Activated CD4-positive, alpha-beta T cell treated with anti-CD3 and anti-CD28 coated beads for 36 hours (primary cell): ENCODE measurements at regions not wholly inside any gene's neighbourhood (a gene's known extent, or its start where the extent isn't known, plus 50 kb on each side); places are given as distances from the start of the nearest gene placed in this dataset.

Experiments
- ATAC-seq: fragments of 200-7000 bp; cut with Tn5 transposase; one replicate; pipeline ENCODE4 v1.10.0; 2021; ENCODE audit warnings: mild to moderate bottlenecking, moderate library complexity
- CTCF ChIA-PET: fragments of 350-600 bp; sonication (Branson Sonifier 250); formaldehyde crosslinking; loops from one replicate; lab custom pipeline; 2021; ENCODE audit warnings: antibody characterized with exemption; lab: Charles Lee
- POLR2A ChIA-PET: fragments of 350-600 bp; sonication (Branson Sonifier 250); formaldehyde crosslinking; loops from one replicate; lab custom pipeline; 2021; ENCODE audit warnings: antibody characterized with exemption, inconsistent platforms; lab: Charles Lee
- DNase-seq: peaks from one replicate; pipeline ENCODE4 v3.0.0-alpha.2; 2020
- H3K27ac Mint-ChIP-seq: one replicate; pipeline ENCODE4 v1.8.0; 2021; ENCODE audit warnings: mixed read lengths
- H3K27me3 Mint-ChIP-seq: one replicate; pipeline ENCODE4 v1.8.0; 2021; ENCODE audit warnings: mixed read lengths
- H3K36me3 Mint-ChIP-seq: one replicate; pipeline ENCODE4 v1.8.0; 2021; ENCODE audit warnings: low read depth, mixed read lengths
- H3K4me1 Mint-ChIP-seq: one replicate; pipeline ENCODE4 v1.8.0; 2021; ENCODE audit warnings: mixed read lengths
- H3K4me3 Mint-ChIP-seq: one replicate; pipeline ENCODE4 v1.8.0; 2021; ENCODE audit warnings: mild to moderate bottlenecking, moderate library complexity, mixed read lengths
- H3K9me3 Mint-ChIP-seq: one replicate; pipeline ENCODE4 v1.8.0; 2021; ENCODE audit warnings: low read depth, mixed read lengths
- intact Hi-C, 2 experiments: fragments of 100-400 bp; cut with DNase I in 1 of 2; cut with micrococcal nuclease in 1 of 2; formaldehyde crosslinking; loops; one replicate each; pipeline versions ENCODE4 v1.14.2 to v1.15.1; 2022 to 2024; cut with DNase I, micrococcal nuclease

DNA sequence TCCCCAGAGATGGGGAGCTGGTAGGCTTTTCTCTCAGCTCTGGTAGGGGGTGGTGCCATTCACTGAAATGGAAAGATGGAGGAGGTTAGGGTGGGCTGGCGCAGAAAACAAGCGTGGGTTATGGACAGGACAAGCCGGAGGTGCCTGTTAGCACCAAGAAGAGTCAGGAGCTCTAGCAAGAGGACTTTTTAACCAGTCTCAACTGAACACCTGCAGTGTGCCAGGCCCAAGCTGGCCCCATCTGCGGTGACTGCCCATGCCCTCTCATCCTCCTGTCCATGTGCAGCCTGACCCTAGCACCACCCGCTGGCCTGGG lies 254.4 kb downstream of the RHOU start:
- POLR2A ChIA-PET: no interaction called here
- ATAC-seq (no peak), DNase-seq (no peak)
- H3K9me3 Mint-ChIP-seq: no peaks in the 10 kb centered on the region
- no peaks in the 10 kb centered on the region for H3K27me3 Mint-ChIP-seq
- H3K27ac Mint-ChIP-seq: no peak overlapping the region
- H3K4me1 Mint-ChIP-seq: peaks cover 3% of the 10 kb centered on the region
- intact Hi-C loops: loop anchor here in 1 of 2 experiments (10.0 kb wide), 1 partner anchor 55 kb away; no protein-coding TSS in a partner anchor
- H3K36me3 Mint-ChIP-seq: no peaks in the 10 kb centered on the region
- H3K4me3 Mint-ChIP-seq: no peak overlapping the region
- CTCF ChIA-PET: interaction anchor here (1.5 kb wide), 1 partner anchor 11 kb away, joined by 4 read pairs; no protein-coding TSS in a partner anchor

DNA sequence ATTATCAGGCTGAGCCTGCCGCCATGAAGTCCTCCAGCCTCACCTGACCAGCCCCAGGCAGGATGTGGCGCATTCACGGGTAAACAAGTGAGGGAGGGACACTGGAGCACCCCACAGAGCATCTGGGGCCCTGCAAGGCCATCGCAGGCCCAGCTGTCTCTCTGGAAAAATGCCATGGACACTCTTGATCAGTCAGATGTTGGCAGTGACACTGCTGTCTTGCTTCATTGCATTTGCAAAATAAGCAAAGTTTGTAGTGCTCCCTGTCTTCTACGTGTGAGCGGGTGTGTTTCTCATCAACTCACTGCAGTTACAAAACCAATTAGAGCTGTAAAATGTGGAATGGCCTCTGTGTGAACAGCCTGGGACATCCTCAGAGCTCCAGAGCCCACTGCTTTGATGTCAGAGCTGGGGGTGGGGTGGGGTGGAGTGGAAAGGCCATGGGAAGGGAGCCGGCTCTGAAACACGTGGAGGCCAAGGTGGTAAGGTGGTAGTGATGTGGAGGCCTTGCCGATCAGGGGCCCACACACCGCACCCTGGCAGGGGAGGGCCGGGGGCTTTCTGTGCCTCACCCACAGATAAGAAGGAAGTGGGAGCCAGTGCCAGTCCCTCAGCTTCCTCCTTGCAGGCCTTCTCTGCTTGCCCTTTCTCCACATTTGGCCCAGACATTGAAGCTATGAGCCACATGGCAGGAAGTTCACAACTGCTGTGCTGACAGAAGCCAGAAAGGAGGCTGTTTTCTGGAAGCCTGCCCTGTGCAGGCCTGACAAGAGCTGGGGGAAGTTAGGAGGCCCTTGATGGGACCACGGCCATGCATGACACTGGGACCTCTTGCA lies 254.9 kb downstream of the RHOU start:
- Mint-ChIP-seq H3K27ac (no peak overlapping the region), H3K36me3 (no peaks in the 10 kb centered on the region), H3K9me3 (no peaks in the 10 kb centered on the region), H3K27me3 (no peaks in the 10 kb centered on the region), H3K4me3 (no peak overlapping the region), H3K4me1 (peaks cover 3% of the 10 kb centered on the region)
- ChIA-PET POLR2A (no interaction called here), CTCF (interaction anchor here (1.5 kb wide), 1 partner anchor 11 kb away, joined by 4 read pairs; no protein-coding TSS in a partner anchor)
- DNase-seq: no peak
- intact Hi-C loops: loop anchor here in 1 of 2 experiments (10.0 kb wide), 1 partner anchor 55 kb away; no protein-coding TSS in a partner anchor
- no peak for ATAC-seq

DNA sequence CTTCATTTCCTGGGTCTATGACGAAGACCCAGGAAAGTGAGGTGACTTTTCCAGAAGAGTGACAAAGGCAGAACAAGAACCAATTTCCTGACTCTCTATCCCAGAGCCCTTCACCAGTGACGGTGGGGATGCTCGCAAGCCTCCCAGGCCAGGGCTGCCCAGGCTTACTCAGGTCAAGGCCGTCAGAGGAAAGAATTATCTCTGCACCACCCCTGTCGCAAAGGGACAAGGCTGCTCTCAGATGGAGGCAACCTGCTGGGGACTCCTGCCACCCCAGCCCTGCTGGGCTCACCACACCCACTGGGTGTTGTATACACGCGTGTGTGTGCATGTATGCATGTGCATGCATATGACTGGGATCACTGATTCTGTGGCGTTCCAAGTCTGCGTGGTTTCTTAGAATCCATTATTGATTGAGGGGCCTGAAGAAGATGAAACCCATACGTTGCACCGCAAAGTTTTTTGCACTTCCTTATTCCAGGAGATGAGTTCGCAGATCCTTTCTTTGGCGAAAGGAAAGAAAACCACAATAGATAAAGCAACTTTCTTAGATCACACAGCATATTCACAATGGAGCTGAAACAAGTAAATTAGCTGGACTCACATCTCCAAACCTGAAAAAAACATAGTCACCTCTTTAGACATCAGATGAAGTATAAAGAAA lies 255.8 kb downstream of the RHOU start:
- Mint-ChIP-seq H3K27me3 (no peaks in the 10 kb centered on the region), H3K4me3 (no peak overlapping the region), H3K27ac (no peak overlapping the region), H3K36me3 (no peaks in the 10 kb centered on the region), H3K9me3 (no peaks in the 10 kb centered on the region), H3K4me1 (peaks cover 3% of the 10 kb centered on the region)
- ATAC-seq: no peak
- DNase-seq: no peak
- ChIA-PET POLR2A (no interaction called here), CTCF (interaction anchor here (0.5 kb wide), 1 partner anchor 1364 kb away, joined by 3 read pairs; no protein-coding TSS in a partner anchor)
- intact Hi-C loops: no loop called here

DNA sequence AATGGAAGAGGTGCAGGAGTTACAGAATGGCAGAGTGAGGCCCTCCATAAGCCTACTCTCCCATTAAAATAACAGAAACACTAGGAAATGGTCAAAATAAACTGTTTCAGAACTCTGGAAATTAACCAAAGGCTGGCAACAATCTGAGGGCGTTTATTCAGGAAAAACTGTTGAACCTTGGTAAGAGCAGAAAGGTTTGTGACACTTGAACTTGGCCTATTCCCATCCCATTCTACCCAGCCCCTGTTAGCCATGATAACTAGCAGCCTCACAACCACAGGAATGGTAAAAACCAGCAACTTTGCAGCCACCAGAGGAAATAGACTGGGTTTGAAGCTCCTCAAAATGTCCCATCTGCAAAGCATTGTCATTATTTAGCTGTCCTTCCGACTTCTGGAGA lies 256.8 kb downstream of the RHOU start:
- H3K9me3 Mint-ChIP-seq: no peaks in the 10 kb centered on the region
- ChIA-PET CTCF (no interaction called here), POLR2A (no interaction called here)
- H3K27me3 Mint-ChIP-seq: no peaks in the 10 kb centered on the region
- H3K36me3 Mint-ChIP-seq: no peaks in the 10 kb centered on the region
- DNase-seq: no peak
- intact Hi-C loops: no loop called here
- no peak overlapping the region for H3K4me3 Mint-ChIP-seq
- no peak for ATAC-seq
- no peak overlapping the region for H3K27ac Mint-ChIP-seq
- H3K4me1 Mint-ChIP-seq: peaks cover 3% of the 10 kb centered on the region

DNA sequence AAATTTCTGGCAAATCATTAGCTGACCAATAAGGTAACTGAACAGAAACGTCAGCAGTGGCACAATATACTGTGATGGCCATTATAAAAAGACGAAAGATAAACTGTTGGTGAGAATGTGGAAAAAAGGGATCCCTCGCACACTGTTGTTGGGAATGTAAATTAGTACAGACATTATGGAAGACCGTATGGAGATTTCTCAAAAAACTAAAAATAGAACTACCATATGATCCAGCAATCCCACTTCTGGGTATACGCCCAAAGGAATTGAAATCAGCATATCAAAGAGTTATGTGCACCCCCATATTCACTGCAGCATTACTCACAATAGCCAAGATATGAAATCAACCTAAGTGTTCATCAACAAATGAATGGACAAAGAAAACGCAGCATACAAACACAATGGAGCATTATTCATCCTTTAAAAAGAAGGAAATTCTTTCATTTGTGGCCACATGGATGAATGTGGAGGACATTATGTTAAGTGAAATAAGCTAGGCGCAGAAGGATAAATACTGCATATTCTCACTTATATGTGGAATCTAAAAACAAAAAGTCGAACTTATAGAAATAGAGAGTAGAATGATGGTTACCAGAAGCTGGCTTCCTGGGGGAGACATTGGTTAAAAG lies 257.7 kb downstream of the RHOU start:
- H3K27ac Mint-ChIP-seq: no peak overlapping the region
- ATAC-seq (no peak), DNase-seq (no peak)
- peaks cover 3% of the 10 kb centered on the region for H3K4me1 Mint-ChIP-seq
- intact Hi-C loops: no loop called here
- ChIA-PET POLR2A (no interaction called here), CTCF (no interaction called here)
- H3K4me3 Mint-ChIP-seq: no peak overlapping the region
- H3K9me3 Mint-ChIP-seq: no peaks in the 10 kb centered on the region
- no peaks in the 10 kb centered on the region for H3K27me3 Mint-ChIP-seq
- no peaks in the 10 kb centered on the region for H3K36me3 Mint-ChIP-seq

DNA sequence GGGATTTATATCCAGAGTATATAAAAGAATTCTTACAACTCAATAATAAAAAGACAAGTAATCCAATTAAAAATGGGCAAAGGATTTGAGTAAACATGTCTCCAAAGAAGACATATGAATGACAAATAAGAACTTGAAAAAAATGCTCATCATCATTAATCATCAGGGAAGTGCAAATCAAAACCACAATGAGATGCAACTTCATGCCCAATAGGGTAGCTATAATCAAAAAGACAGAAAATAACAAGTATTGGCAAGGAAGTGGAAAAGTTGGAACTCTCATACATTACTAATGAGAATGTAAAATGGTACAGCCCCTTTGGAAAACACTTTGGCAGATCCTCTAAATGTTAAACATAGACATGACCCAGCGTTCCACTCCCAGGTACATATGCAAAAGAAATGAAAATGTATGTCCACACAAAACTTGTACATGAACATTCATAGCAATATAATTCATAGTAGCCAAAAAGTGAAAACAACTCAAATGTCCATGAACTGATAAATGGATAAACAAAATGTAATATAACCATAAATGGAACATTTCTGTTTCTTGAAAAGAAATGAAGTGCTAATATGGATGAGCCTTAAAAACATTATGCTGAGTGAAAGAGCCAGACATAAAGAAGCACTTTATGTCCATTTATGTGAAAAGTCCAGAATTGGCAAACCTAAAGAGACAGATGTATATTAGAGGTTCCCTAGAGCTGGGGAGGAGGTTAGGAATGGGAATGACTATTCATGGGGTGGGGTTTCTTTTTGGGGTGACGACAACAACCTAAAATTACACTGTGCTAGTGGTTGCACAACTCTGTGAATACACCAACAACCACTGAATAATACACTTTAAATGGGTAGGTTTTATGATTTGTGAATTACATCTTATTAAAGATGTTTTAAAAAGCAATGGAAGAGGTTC lies 259.7 kb downstream of the RHOU start:
- Mint-ChIP-seq H3K27ac (no peak overlapping the region), H3K4me1 (peaks cover 3% of the 10 kb centered on the region), H3K36me3 (no peaks in the 10 kb centered on the region), H3K4me3 (no peak overlapping the region), H3K9me3 (no peaks in the 10 kb centered on the region), H3K27me3 (no peaks in the 10 kb centered on the region)
- CTCF ChIA-PET: no interaction called here
- no peak for DNase-seq
- intact Hi-C loops: no loop called here
- POLR2A ChIA-PET: no interaction called here
- no peak for ATAC-seq

DNA sequence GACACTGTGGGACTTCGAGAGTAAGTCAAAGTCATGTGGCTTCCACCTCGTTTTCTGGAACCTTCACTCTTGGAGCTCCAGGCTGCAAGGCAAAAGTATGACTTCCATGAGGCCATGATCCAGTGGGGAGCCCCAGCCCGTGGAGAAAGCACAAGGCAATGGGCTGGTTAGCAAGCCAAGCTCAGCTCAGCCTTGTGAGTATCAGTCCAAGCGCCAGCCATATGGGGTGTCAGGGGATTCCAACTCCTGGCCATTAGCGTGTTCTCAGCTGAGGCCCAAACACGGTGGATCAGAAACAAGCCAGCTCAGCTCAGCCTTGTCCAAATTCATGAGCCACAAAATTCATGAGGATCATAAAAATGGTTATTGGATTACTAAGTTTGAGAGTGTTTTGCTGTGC lies 261.0 kb downstream of the RHOU start:
- DNase-seq (no peak), ATAC-seq (no peak)
- intact Hi-C loops: no loop called here
- Mint-ChIP-seq H3K4me1 (peaks cover 2% of the 10 kb centered on the region), H3K27me3 (no peaks in the 10 kb centered on the region), H3K27ac (no peak overlapping the region), H3K36me3 (no peaks in the 10 kb centered on the region), H3K4me3 (no peak overlapping the region), H3K9me3 (no peaks in the 10 kb centered on the region)
- CTCF ChIA-PET: no interaction called here
- POLR2A ChIA-PET: no interaction called here

DNA sequence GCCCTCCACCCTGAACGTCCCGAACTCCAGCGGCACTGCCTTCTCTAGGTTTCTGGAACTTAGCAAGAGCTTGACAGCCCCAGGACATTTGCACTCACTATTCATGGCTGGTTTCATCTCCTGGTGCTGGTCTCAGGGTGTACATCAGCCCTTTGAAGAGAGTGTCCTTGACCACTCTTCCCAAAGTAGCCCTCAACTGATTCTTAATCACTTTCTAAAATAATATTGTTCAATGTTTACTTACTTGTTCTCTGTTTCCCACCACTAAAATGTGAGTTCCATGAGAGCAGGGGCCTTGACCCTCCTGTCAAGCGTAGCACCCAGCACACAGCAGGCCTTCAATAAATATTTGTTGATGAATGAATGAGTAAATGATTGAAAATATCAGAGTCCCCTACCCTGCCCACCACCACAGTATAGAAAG lies 262.5 kb downstream of the RHOU start:
- Mint-ChIP-seq H3K27me3 (no peaks in the 10 kb centered on the region), H3K4me3 (no peak overlapping the region), H3K9me3 (no peaks in the 10 kb centered on the region), H3K36me3 (no peaks in the 10 kb centered on the region), H3K4me1 (peaks cover 13% of the 10 kb centered on the region), H3K27ac (no peak overlapping the region)
- ATAC-seq (no peak), DNase-seq (no peak)
- ChIA-PET CTCF (no interaction called here), POLR2A (interaction anchor here (0.6 kb wide), 1 partner anchor 135 kb away, joined by 3 read pairs; no protein-coding TSS in a partner anchor)
- intact Hi-C loops: no loop called here

DNA sequence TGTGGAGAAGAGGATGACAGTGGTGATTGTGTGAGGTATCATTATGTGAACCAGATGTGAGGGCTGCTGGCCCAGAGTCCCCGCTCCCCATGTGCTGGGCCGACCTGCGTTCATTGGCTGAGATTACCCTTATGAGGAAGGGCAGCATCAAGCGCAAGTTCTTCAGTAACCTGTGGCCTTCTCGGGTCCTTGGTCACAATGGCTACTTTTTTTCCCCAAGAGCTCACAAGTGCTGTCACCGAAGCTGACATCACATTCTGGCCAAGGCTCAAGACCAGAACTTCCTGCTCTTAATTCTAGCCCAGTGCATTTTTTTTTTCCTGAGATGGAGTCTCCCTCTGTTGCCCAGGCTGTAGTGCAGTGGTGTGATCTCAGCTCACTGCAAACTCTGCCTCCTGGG lies 262.9 kb downstream of the RHOU start:
- intact Hi-C loops: no loop called here
- ATAC-seq: no peak
- CTCF ChIA-PET: no interaction called here

DNA sequence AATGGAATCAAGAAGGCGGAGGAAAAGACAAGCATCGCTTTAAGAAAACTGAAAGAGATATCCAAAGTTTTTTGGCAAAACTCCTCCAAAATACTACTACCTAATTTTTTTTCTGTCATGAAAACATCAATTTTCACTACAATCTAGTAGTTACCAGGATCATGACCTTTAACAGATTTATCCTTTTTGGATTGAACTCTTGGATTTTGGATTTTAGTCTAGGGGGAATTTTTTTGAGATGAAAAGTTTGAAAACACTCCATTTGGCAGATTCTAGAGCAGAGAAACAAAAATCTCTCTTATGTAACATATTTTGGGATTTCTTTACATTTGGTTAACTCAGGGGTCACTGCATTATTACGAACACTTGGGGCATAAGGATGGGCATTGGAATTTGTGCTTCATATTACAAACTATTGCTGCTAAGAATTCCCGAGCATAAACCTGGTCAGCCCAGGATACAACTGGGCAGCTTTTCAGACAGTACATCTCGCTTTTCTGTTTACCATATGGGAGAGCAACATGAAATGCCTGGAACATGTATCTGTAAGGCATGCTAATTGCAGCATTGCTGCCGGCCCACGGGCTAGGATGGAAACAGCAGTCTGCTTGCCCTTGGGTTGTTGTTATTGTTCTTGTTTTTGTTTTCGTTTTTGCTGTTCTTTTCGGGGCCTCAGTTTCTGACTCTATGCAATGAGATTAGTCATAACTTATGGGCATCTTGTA lies 264.3 kb downstream of the RHOU start:
- H3K4me1 Mint-ChIP-seq: peaks cover 13% of the 10 kb centered on the region
- ChIA-PET CTCF (interaction anchor here (0.7 kb wide), 1 partner anchor 448 kb away, joined by 3 read pairs; no protein-coding TSS in a partner anchor), POLR2A (no interaction called here)
- no peaks in the 10 kb centered on the region for H3K9me3 Mint-ChIP-seq
- DNase-seq (no peak), ATAC-seq (no peak)
- no peaks in the 10 kb centered on the region for H3K36me3 Mint-ChIP-seq
- intact Hi-C loops: no loop called here
- no peaks in the 10 kb centered on the region for H3K27me3 Mint-ChIP-seq
- no peak overlapping the region for H3K27ac Mint-ChIP-seq
- no peak overlapping the region for H3K4me3 Mint-ChIP-seq

More for the DNA sequence above, 262.9 kb downstream of the RHOU start:
- Mint-ChIP-seq H3K4me3 (no peak overlapping the region), H3K27ac (no peak overlapping the region), H3K36me3 (no peaks in the 10 kb centered on the region), H3K4me1 (peaks cover 13% of the 10 kb centered on the region), H3K9me3 (no peaks in the 10 kb centered on the region), H3K27me3 (no peaks in the 10 kb centered on the region)
- POLR2A ChIA-PET: interaction anchor here (0.6 kb wide), 1 partner anchor 134 kb away, joined by 3 read pairs; no protein-coding TSS in a partner anchor
- DNase-seq: no peak
